Liver (tissue), 3 donors: ENCODE measurements at regions not wholly inside any gene's neighbourhood (a gene's known extent, or its start where the extent isn't known, plus 50 kb on each side); places are given as distances from the start of the nearest gene placed in this dataset.

Experiments used
- GABPA ChIP-seq, 2 donors: IDR thresholded peaks in 1 of 2; conservative IDR thresholded peaks in 1 of 2; 2 replicates each; pipeline ENCODE4 v1.6.1; 2016; ENCODE audit warnings: antibody characterized with exemption in 2 of 2, mild to moderate bottlenecking in 1 of 2, moderate library complexity in 1 of 2
- HNF4A ChIP-seq, 2 donors: conservative IDR thresholded peaks; 2 replicates each; pipeline ENCODE4 v1.6.1; 2016; ENCODE audit warnings: antibody characterized with exemption in 2 of 2, mild to moderate bottlenecking in 2 of 2
- JUND ChIP-seq, 2 donors: IDR thresholded peaks; 2 replicates each; pipeline ENCODE4 v1.6.1; 2016; ENCODE audit warnings: antibody characterized with exemption in 2 of 2
- RAD21 ChIP-seq, 2 donors: IDR thresholded peaks; 2 replicates each; pipeline ENCODE4 v1.6.1; 2016; ENCODE audit warnings: antibody characterized with exemption in 2 of 2, mild to moderate bottlenecking in 2 of 2
- REST ChIP-seq: IDR thresholded peaks from 2 replicates; pipeline ENCODE4 v1.6.1; 2016; ENCODE audit warnings: antibody characterized with exemption, mild to moderate bottlenecking
- SP1 ChIP-seq: IDR thresholded peaks from 2 replicates; pipeline ENCODE4 v1.6.1; 2018; ENCODE audit warnings: antibody characterized with exemption, mild to moderate bottlenecking
- TAF1 ChIP-seq: conservative IDR thresholded peaks from 2 replicates; pipeline ENCODE4 v1.6.1; 2016; ENCODE audit warnings: antibody characterized with exemption, mild to moderate bottlenecking
- TF ChIP-seq, protein P1 (sequence below): fragments of 150-350 bp; IDR thresholded peaks from 2 replicates; pipeline ENCODE4 v1.5.1; 2017; ENCODE audit warnings: improper control_type of control experiment, low read depth, low read length; ENCODE audit not compliant: missing input control
- TF ChIP-seq, protein P2 (sequence below): IDR thresholded peaks from 2 replicates; pipeline ENCODE4 v1.6.1; 2016; ENCODE audit warnings: antibody characterized with exemption
- TF ChIP-seq, protein P3 (sequence below): IDR thresholded peaks from 2 replicates; pipeline ENCODE4 v1.6.1; 2016; ENCODE audit warnings: antibody characterized with exemption
- TF ChIP-seq, protein P4 (sequence below): IDR thresholded peaks from 2 replicates; pipeline ENCODE4 v1.6.1; 2016; ENCODE audit warnings: antibody characterized with exemption
- donor health status: healthy.
- donor health status: healthy.

GRCh38 chrX:79573760-79574159 lies 206.6 kb upstream of the ITM2A start:
- TF ChIP-seq, protein P1, sequence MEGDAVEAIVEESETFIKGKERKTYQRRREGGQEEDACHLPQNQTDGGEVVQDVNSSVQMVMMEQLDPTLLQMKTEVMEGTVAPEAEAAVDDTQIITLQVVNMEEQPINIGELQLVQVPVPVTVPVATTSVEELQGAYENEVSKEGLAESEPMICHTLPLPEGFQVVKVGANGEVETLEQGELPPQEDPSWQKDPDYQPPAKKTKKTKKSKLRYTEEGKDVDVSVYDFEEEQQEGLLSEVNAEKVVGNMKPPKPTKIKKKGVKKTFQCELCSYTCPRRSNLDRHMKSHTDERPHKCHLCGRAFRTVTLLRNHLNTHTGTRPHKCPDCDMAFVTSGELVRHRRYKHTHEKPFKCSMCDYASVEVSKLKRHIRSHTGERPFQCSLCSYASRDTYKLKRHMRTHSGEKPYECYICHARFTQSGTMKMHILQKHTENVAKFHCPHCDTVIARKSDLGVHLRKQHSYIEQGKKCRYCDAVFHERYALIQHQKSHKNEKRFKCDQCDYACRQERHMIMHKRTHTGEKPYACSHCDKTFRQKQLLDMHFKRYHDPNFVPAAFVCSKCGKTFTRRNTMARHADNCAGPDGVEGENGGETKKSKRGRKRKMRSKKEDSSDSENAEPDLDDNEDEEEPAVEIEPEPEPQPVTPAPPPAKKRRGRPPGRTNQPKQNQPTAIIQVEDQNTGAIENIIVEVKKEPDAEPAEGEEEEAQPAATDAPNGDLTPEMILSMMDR = no peak
- TF ChIP-seq REST (no peak), RAD21 (IDR thresholded peaks at IDR 0.05) (no peak), SP1 (no peak), TAF1 (no peak), JUND (IDR thresholded peaks at IDR 0.05) (no peak), GABPA (IDR thresholded peaks at IDR 0.05 in 1 of 2, conservative IDR thresholded peaks at IDR 0.05 in 1 of 2) (no peak), HNF4A (conservative IDR thresholded peaks at IDR 0.05) (no peak)
- TF ChIP-seq, protein P2, sequence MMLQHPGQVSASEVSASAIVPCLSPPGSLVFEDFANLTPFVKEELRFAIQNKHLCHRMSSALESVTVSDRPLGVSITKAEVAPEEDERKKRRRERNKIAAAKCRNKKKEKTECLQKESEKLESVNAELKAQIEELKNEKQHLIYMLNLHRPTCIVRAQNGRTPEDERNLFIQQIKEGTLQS = no peak
- TF ChIP-seq, protein P3, sequence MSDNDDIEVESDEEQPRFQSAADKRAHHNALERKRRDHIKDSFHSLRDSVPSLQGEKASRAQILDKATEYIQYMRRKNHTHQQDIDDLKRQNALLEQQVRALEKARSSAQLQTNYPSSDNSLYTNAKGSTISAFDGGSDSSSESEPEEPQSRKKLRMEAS = no peak
- TF ChIP-seq, protein P4, sequence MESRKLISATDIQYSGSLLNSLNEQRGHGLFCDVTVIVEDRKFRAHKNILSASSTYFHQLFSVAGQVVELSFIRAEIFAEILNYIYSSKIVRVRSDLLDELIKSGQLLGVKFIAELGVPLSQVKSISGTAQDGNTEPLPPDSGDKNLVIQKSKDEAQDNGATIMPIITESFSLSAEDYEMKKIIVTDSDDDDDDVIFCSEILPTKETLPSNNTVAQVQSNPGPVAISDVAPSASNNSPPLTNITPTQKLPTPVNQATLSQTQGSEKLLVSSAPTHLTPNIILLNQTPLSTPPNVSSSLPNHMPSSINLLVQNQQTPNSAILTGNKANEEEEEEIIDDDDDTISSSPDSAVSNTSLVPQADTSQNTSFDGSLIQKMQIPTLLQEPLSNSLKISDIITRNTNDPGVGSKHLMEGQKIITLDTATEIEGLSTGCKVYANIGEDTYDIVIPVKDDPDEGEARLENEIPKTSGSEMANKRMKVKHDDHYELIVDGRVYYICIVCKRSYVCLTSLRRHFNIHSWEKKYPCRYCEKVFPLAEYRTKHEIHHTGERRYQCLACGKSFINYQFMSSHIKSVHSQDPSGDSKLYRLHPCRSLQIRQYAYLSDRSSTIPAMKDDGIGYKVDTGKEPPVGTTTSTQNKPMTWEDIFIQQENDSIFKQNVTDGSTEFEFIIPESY = no peak
